Medulla oblongata (tissue), 1 donor: ENCODE measurements at regions not wholly inside any gene's neighbourhood (a gene's known extent, or its start where the extent isn't known, plus 50 kb on each side); places are given as distances from the start of the nearest gene placed in this dataset.

Source experiments
- DNase-seq: peaks from one replicate; pipeline ENCODE4 v3.0.0-alpha.2; 2015; ENCODE audit errors: extremely low spot score

DNA sequence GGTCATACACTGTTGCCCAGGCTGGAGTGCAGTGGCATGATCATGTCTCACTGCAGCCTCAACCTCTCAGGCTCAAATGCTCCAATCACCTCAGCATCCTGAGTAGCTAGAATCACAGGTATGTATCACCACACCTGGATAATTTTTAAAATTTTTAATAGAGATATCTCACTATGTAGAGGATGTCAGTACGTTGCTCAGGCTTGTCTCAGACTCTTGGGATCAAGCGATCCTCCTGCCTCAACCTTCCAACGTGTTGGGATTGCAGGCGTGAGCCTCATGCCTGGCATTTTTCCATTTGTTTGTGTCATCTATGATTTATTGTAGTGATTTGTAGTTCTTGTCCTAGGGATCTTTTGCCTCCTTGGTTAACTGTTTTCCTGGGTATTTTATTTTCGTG lies 985.2 kb upstream of the B3GALT2 start:
- DNase-seq: no peak

DNA sequence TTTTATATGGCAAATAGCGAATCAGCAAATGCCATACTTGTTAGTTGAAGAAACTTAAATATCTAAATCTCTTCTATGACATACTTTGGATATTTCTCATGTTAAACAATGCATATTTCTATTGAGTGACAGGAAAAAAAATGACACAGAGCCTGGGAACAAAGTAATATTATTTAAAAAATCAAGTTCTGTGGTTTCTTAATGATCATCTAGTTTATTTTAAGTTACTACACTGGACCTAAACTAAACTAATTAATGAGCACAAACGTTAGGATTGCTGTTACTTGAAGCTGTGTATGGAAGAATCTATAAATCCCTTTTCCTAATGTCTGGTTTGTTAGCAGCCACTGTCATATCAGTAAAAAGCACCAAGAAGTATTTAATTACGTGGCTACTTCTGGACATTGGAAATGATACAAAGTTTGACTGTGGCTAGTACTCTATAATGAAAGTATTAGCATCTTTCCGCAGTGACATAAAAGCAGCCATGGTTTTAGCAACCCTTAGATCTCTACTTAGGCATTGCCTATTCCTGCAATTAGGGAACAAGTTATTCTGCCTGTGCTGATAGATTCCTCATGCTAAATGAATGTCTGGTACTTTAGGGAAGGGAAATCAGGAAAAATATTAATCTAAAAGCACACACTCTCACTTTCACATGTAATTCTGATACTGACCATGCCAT lies 981.7 kb upstream of the B3GALT2 start:
- no peak for DNase-seq

DNA sequence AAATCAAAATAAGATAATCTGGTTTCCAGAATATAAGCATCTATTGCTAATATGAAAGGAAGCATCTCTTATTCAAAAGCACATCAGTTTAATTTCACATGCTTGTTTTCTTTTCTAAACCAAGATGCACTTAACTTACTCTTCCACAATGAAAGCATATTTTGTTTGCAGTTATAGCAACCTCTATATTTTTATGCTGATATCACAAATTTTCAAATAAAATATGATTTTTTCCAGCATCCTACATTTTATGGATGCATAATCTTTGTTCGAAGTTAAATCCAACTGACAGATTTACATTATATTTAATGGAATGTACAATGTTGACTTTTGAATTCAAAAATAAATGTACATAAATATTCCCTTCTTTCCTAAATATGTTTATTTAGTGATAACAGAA lies 978.3 kb upstream of the B3GALT2 start:
- no peak for DNase-seq

DNA sequence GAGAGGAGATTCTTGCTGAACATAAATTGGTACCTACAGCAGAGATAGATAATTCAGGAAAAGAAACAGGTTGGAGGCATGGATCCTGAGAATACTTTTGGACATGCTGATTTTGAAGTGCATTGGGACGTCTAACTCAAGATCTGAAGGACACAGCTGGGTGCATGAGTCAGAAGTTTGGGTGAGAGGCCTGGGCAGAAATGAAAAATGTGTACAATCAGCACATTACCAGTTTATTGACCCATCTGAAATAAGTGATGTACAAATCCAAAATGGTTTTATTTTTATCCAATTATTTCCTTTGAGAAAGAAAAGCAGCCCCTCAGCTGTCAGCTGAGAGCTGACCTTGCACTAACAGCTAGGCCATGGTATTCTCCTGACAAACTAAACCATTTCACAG lies 975.2 kb upstream of the B3GALT2 start:
- no peak for DNase-seq

DNA sequence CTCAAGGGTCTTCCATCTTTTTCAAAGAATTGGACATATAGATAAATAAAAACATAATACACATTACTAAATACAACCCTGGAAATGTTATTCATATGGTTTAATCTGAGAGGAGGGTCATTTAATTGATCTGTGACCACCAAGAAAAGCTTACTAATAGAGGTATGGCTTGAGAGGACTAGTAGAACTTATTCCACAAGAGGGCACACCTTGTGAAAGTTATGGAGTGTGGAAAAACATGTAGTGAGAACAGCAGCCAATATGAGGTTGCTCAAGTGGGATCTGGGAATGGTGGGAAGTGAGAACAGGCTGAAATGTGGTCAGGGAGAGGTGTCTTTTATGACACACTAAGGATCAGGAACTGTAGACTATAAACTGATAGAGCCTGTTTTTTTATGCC lies 973.5 kb upstream of the B3GALT2 start:
- DNase-seq: no peak

DNA sequence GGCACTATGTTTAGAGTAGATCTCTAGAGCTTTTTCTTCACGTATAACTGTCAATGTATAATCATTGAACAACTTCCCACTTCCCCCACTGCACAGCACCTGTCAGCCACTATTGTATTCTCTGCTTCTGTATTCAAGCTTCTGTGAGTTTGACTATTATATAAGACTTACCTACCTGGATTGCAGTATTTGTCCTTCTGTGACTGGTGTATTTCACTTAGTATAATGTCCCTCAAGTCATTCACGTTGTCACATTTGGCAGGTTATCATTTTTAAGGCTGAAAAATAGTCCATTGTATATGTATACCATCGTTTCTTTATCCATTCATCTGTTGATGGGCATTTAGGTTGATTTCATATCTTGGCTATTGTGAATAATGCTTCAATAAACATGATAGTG lies 969.5 kb upstream of the B3GALT2 start:
- no peak for DNase-seq

DNA sequence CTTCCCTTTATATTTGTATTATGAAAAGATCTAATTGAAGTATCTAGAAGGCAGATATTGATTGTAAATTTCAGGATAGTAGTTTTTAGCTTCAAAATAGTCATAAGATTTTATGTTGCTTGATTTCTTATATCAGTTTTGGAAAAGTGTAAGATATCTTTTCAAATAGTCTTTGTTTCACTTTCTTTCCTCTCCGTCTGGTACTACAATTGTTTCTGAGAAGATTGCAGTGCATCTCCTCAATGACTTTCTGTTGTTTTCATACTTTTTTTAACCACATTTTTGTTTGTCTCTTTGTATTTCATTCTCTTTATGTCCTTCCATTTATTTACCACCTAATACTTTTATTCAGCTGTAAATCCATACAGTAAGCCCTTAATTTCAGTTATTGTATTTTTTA lies 964.6 kb upstream of the B3GALT2 start:
- DNase-seq: no peak

DNA sequence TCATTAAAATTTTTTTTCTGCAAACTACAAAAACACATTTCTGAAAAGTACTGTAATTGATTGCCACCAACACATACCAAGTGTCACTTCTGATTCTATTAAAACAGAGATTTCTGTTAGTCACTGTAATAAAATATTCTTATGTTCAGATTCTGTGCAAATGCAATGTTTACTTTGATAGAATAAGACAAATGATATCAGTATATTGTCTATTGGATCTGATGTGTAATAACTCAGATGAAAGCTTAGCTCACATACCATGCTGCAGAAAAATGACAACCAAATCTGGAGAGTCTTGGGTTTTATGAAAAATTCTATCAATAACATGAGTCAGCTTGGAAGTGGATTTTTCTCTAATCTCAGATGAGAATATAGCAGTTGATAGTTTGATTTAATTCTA lies 963.8 kb upstream of the B3GALT2 start:
- no peak for DNase-seq

DNA sequence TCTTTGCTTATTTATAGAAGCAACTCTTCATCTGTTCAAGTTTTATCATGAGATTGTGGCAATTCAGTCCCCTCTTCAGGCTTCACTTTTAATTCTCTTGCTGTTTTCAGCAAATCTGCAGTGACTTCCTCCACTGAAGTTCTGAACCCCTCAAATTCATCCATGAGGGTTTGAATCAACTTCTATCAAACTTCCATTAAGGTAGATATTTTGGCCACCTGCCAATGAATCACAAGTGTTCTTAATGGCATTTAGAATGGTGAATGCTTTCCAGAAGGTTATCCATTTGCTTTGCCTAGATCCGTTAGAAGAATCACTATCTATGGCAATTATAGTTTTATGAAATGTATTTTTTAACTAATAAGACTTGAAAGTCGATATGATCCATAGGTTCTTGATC lies 946.7 kb upstream of the B3GALT2 start:
- DNase-seq: no peak

DNA sequence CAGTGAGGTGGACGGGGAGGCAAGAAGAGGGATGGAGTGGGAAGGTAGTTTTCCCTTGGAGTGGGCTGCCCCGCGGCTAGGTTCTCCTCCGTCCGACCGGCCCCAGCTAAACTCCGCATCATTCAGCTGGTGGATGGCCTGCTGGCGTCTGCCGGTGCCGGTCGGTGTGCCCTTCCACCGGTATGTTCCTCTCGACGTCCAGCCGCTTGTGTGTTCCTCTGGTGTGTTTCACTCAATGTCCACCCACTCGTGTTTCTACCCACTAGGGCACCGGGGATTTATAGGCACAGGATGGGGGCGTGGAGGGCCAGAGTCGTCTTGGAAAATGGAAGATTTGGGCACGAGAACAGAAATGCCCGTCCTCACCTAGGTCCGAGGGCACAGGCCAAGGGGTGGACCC lies 931.7 kb upstream of the B3GALT2 start:
- DNase-seq: no peak

DNA sequence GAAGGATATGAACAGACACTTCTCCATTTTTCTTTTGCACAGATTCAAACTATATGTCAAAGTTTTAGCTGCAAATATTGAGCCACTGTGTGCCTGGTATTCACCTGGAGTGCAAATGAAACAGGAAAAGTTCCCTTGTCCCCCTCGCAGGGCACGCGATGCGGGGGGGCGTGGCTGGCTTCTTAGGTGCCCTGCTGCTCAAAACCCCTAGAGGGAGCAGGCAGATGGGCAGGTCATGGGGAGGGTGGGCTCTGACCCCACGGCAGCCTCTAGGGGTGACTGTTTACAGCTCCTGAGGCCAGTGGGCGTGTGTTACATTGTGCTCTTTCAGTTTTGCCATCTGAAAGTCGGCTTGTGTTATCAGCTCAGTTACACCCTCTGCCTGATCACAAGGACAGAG lies 931.2 kb upstream of the B3GALT2 start:
- no peak for DNase-seq

DNA sequence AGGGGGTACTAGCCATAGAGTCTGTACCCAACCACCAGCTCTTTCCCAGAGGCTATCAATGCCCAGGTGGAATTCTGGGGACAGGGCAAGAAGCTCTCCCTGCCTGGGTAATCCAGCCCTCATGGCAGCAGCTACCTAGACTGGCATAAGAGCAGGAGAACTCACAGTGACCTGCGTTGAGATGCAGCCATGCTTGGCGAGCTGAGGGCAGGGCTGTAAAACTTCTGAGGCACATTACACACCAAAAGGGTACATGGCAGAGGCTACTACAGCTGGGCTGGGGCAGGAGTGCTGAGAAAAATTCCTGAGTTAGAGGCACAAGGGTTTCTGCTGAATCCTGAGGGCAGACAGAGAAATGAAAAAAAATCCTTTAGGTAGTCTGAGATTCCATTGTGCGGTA lies 927.9 kb upstream of the B3GALT2 start:
- DNase-seq: no peak

DNA sequence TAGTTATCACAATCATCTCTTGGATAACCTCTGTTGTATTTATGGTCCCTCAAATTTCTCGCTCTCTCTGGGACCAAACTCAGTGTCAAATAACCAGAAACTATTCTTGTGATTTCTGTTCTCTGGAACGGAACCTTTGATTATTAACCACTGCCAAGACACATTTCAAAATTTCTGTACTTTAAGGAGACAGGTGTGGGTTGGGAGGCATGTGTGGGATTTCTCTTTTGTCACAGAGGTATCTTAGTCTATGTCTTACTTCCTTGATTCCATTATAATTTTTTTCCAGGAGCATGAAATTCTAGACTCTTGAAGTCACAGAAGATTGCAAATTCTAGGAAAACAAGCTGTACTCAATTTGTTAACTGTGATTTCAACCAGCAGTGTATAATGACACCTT lies 919.0 kb upstream of the B3GALT2 start:
- no peak for DNase-seq

DNA sequence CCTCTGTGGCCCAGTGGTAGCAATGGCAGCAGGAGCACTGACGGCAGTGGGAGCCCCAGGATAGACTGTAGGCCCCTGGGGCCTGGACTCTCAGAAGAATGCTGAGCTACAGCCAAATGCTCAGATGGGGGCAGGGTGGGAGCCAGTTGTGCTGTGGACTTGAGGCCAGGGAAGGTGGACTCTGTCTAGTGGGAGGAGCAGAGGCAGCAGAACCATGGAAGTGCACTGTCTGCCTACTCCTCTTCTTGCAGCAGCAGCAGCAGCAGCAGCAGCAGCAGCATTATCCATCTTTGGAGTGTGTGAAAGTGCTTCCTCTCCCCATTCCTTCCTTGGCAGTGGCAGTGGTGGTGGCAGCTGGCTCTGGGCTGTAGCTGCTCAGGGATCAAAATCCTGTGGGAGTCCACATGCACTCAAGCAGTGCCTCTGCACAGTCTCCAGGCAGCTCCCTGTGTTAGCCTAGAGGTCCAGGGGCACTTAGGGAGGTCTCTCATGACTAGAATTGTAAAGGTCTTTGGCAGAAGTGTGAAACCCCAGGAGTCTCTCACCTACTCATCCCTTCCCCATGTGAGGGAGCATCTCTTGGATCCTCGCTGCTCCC lies 917.9 kb upstream of the B3GALT2 start:
- no peak for DNase-seq

DNA sequence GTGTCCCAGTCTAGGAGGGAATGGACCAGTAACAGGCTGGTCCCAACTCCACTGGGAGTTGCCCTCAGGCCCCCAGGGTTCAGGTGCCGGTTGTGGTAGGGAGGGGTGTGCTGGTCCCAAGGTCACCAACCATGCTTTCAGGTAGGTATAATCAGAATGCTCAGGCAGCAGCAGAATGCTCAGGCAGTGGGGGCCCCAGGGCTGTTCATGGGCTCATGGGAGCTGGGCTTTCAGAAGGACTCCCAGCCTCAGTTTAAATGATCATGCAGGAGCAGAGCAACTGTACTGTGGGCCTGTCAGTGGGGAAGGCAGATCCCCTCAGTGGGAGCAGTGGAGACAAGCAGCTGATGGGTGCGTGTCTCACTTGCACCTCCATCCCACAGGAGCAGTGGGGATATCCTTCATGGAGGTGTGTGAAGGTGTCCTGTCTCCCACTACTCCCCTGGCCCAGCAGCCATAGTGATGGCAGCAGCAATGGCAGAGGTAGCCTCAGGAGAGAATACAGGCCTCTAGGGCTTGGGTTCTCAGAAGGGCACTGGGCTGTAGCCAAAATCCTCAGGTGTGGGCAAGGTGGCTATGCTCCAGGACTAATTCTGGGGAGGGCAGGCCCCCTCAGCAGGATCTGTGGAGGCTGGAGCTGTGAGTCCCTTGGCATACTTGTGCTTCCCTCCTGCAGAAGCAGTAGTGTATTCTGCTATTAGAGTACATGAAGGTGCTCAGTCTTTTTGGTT lies 917.3 kb upstream of the B3GALT2 start:
- DNase-seq: no peak

DNA sequence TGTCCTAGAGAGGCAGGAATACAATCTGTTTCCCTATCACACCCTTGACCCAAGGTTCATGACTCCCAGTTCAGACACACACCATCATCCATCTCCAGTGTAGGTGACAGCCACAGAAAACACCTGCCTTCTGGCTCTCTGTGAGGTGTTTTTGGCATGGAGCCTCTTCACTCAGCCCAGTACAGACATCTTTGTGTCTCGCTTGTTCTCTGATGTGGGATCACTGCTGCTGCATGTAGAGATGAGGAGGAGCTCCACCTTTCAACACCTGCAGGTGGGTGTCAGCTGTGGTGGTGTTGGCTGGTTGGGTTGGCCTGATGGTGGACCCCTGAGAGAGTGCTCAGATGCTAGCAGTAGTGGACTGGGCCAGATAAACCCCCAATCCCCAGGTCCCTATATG lies 916.7 kb upstream of the B3GALT2 start:
- no peak for DNase-seq

DNA sequence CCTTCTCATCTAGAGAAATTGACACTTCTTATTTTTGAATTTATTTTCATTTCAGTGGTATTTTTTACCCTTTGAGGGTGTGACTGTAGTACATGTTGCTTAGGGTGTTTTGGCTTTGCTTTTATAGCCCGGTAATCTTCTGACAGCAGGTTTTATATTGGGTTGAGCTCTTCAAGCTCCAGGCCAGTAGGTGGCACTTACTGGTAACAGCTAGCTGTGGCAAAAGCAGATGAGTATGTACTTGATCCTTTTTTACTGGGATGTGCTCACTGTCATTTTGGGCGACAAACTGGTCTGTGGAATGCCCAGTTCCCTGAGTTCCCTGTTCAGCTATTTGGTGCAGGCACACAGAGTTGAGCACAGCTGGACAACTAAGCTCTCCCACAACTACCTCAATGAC lies 916.2 kb upstream of the B3GALT2 start:
- peak; percentile 12 for DNase-seq

DNA sequence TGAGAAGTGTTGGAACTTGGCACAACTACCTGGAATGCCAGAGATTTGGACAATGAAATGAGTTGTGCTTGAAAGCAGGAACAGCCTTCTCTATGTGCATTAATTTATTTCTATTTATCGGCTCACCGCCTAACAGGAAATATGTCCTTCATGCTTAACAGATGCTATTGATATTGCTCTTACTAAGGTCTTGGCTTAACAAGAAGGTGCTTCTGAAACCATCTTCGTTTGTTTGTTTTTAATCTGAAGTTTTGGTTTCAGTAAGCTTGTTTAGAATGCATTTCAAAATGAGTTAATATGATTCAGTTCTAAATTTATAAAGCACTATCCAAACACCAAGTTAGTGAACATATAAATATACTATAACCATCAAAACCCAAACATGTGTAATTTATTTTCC lies 898.3 kb upstream of the B3GALT2 start:
- DNase-seq: no peak

DNA sequence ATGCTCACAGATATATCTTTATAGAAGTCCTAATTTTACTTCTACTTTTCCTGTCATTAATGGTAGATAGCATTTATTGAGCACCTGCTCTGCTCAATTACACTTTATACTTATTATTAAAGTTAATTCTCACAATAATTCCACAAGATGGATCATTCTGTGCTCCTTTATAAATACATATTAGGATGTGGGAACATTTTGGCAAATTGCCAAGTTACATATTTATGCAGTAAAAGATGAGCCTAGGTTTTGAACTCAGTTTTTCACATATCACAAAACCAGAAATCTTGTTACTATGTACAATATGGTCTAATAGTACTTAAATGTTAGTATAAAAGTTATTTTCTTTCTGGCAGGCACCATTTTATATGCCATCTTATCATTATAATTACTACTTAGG lies 895.0 kb upstream of the B3GALT2 start:
- DNase-seq: no peak

DNA sequence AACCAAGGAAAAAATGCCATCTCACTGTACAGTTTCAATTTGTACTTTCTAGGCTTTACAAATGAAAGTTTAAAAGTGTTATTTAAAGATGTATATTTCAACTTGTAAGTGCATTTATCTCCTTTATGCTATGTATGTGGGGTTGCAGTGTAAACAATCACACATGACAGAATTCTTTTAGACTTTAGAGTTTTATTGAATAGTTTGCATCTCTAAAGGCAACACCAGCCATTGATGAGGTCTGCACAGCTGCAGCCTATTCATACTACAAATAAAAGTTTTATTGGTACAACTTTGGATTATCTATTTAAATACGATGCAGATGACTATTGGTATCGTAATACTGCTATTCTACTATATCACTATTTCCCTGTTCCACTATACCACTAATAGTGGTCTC lies 894.4 kb upstream of the B3GALT2 start:
- no peak for DNase-seq

DNA sequence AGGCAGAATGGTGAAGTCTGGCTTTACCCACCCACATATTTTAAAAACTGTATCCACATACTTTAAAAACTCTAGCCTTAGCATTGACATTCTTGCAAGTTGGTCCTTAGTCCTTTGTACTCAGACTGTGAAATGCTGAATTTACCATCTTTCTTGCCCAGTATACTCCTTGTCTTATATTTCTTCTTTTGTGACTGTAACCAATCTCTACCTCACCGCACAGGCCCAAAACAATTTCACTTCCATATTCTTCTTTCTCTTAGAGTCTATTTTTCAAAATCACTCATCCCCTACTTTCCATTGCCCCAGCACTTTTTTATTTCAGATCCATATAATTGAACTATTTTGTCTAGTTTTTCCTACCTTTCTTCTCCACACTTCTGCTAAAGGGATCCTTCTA lies 892.4 kb upstream of the B3GALT2 start:
- DNase-seq: no peak

DNA sequence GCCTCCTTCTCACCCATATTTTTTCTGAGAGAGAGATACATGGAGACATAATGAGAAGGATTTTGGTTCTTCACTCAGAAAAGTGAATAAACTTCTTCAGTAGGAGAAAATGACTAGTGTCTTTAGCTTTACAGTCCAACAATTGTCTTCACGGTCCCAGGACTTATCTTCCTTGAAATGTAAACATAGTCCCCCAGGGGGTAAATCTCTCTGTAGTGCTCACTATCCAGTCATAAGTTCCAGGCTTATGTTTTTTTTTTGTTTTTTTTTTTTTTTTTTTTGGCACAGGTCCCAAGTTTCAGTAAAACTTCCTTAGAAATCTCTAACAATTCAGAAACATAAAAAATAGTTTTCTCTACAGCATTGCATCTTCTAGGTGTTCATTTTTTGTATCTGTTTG lies 890.2 kb upstream of the B3GALT2 start:
- DNase-seq: no peak

DNA sequence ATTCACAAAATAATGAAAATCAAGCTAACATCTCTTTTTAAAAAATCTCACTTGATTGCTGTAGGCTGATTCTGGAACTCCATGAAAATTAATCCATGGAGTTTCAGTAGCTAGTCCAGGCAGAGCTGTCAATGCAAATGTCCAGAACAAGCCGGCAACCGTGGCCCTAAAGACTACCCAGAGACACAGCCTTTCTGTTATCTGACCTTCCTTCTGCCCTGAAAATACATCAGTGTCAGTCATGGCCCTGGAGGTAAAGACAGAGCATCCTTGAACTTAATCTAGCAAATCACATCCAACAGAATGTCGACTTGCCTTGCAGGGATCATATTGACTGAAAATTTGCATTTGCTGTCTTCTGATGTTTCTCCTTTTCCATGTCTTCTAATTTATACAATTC lies 887.4 kb upstream of the B3GALT2 start:
- no peak for DNase-seq
